ENCODE measurements at regions not wholly inside any gene's neighbourhood (a gene's known extent, or its start where the extent isn't known, plus 50 kb on each side); places are given as distances from the start of the nearest gene placed in this dataset.

DNA sequence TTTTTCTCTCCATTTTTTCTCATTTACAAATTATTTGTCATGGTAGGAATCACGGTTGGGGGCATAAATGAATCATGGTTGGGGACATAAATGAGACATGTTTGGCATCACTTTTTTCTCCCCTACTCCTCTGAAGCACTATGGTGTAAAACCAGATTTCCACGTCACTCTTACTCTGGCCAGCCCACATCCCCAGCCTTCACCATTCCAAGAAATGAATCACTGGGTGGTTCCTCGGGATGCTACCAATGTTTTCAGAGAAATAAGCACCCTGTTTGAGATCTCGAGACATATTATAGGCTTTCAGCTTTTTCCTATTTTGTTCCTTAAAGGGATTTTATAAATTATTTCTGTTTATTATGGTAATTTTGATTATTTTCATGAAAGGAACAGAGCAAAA is 155.0 kb upstream of the SLC8A1 start:
- no peak for DNase-seq (ENCODE audit: low read depth)
- TF ChIP-seq, protein P1, sequence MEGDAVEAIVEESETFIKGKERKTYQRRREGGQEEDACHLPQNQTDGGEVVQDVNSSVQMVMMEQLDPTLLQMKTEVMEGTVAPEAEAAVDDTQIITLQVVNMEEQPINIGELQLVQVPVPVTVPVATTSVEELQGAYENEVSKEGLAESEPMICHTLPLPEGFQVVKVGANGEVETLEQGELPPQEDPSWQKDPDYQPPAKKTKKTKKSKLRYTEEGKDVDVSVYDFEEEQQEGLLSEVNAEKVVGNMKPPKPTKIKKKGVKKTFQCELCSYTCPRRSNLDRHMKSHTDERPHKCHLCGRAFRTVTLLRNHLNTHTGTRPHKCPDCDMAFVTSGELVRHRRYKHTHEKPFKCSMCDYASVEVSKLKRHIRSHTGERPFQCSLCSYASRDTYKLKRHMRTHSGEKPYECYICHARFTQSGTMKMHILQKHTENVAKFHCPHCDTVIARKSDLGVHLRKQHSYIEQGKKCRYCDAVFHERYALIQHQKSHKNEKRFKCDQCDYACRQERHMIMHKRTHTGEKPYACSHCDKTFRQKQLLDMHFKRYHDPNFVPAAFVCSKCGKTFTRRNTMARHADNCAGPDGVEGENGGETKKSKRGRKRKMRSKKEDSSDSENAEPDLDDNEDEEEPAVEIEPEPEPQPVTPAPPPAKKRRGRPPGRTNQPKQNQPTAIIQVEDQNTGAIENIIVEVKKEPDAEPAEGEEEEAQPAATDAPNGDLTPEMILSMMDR (conservative IDR thresholded peaks at IDR 0.05; ENCODE audit: low read depth, low read length): no peak
- no peak overlapping the region for H3K4me3 ChIP-seq (ENCODE audit: low read length)

DNA sequence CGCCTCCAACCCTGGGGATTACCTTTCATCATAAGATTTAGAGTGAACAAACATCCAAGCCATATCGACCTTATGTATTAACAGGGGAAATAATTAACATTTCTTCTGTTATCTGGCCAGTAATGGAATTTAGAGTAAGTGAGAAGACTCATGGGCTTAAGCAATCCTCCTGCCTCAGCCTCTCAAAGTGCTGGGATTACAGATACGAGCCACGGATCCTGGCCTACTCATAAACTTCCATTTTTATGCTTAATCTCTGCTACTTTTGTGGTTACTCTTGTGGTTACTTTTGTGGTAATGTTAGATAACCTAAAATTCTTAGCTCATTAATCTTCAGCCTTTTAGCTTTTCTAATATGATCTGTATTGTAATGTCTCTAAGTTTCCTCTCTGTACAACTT is 159.3 kb upstream of the SLC8A1 start:
- DNase-seq (ENCODE audit: low read depth): no peak

DNA sequence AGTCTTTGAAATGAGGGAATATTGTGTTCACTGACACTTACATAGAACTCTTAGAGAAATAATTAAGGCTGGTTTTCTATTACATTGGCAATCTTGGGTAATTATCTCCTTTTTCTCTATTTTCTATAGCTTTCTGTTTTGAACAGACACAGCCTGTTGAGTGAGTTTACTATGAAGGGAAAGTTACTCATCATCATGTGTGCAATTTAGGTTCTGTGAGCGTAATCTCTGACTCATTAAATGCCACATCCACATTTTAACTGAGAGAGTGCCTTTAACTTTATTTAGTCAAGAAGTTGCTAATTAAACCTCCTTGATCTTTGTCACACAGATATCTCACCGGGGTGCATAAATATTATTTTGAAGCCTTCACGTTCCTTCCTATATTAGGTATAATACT is 174.0 kb upstream of the SLC8A1 start:
- no peak overlapping the region for H3K4me3 ChIP-seq (ENCODE audit: low read length)
- TF ChIP-seq, protein P1 (conservative IDR thresholded peaks at IDR 0.05; ENCODE audit: low read depth, low read length): no peak
- peak; percentile 61 for DNase-seq (ENCODE audit: low read depth)

More for the DNA sequence above, 159.3 kb upstream of the SLC8A1 start:
- TF ChIP-seq, protein P1 (conservative IDR thresholded peaks at IDR 0.05; ENCODE audit: low read depth, low read length): no peak
- no peak overlapping the region for H3K4me3 ChIP-seq (ENCODE audit: low read length)

DNA sequence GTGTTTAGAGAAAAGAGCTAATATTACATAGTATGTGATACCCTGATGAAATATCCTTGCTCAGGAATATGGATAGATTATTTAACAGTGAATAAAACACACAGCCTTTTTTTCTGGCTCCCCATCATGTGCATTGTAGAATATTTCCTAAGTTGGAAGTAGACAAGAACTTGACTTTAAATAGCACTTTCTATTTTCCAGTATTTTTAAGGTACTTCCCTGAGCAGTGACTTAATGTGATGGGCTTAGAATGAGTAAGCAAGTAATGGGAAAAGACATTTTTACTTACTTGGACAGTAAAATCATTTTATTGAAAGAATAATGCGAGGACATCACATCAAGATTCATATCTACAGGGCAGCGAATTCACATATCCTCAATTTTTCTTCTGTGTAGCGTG is 176.7 kb upstream of the SLC8A1 start:
- TF ChIP-seq, protein P1 (conservative IDR thresholded peaks at IDR 0.05; ENCODE audit: low read depth, low read length): no peak
- no peak for DNase-seq (ENCODE audit: low read depth)
- no peak overlapping the region for H3K4me3 ChIP-seq (ENCODE audit: low read length)

DNA sequence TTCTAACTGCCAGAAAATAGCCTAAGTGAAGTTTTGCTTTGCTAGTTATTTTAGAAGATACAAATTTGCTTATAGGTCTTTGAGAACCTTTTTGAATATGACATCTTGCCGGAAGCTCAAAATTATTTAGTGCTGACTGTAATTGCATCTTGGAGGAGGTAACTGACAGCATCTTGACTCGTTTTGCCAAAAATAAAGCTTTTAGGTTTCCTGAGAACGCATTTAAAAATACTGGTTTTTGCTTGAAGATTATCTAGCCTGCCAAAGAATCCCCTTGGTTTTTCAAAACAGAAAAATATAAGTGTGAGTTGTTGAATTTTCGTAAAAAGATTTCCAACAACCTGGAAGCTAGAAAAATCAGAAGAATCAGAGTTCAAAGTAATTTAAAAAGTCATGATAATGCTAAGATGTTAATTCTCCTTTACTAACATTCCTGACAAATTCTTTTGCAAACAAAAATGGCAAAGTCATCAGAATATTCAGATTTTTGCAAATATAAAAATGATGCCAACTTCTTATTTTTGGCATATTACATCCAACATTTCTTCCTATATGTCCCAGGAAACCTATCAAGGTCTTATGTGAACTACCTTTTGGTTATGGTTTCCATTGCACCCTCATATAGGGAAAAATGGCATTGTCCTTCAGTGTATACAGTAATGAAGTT is 178.0 kb upstream of the SLC8A1 start:
- no peak overlapping the region for H3K4me3 ChIP-seq (ENCODE audit: low read length)
- TF ChIP-seq, protein P1 (conservative IDR thresholded peaks at IDR 0.05; ENCODE audit: low read depth, low read length): no peak
- DNase-seq (ENCODE audit: low read depth): no peak

DNA sequence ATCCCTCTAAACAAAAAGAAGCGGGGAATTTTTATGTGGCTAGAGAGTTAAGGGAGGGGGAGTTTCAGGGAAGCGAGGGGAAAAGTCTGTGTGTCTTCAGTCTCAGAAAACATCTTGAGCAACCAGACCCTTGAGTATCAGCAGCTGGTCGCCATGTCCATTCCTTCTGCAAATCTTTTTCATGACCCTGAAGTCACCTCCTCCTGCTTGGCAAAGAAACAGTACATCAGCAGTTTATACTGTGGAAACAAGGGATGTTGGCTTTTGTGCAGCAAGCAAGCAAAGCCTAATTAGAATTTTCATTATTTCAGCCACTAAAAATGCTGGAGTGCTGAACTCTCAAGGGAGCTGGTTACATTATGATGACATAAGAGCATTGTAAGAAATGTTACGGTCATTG is 187.4 kb upstream of the SLC8A1 start:
- no peak for DNase-seq (ENCODE audit: low read depth)

DNA sequence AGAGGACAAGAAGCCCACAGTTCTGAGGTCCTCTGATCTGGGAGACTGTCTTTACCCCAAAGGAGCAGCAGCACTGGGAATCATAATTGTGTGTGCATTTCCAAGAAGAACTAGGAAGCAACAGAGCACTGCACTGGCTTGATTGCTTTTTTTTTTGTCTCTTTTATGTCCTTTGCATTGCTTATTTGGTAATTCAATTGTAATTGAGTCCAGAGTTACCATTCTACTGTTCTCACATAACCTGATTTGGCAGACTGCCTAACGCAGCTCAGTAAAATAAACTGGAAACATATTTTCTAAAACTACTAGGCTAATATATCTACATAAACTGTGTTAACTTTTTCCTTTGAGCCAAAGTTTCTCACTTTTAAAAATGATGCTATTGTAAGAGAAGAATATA is 190.3 kb upstream of the SLC8A1 start:
- no peak for DNase-seq (ENCODE audit: low read depth)

More for the DNA sequence above, 187.4 kb upstream of the SLC8A1 start:
- no peak overlapping the region for H3K4me3 ChIP-seq (ENCODE audit: low read length)
- TF ChIP-seq, protein P1 (conservative IDR thresholded peaks at IDR 0.05; ENCODE audit: low read depth, low read length): no peak

More for the DNA sequence above, 190.3 kb upstream of the SLC8A1 start:
- TF ChIP-seq, protein P1 (conservative IDR thresholded peaks at IDR 0.05; ENCODE audit: low read depth, low read length): no peak
- H3K4me3 ChIP-seq (ENCODE audit: low read length): no peak overlapping the region

Measured in retinal pigment epithelial cell (primary cell).